GM21737 (cell line): ENCODE measurements at regions not wholly inside any gene's neighbourhood (a gene's known extent, or its start where the extent isn't known, plus 50 kb on each side); places are given as distances from the start of the nearest gene placed in this dataset.
"Not testable (repeated sequence)": the region's sequence is repeated elsewhere in the genome, so short reads cannot be mapped to it uniquely, and the experiment has no call there.

Source experiments
- ATAC-seq: cut with Tn5 transposase; IDR thresholded peaks from one replicate; pipeline ENCODE4 v1.9.1; 2021; ENCODE audit warnings: mild to moderate bottlenecking, moderate library complexity; ENCODE audit not compliant: unreplicated experiment

- ATAC-seq: no peak
Measured at GRCh38 chr4:122100508-122100907, 51.6 kb upstream of the BLTP1 start.

GRCh38 chr4:122099896-122100295, 52.2 kb upstream of the BLTP1 start:
- no peak for ATAC-seq

GRCh38 chr4:122091836-122092405, 60.2 kb upstream of the BLTP1 start:
- no peak for ATAC-seq

- ATAC-seq: no peak
Measured at GRCh38 chr4:122091397-122091796, 60.7 kb upstream of the BLTP1 start.

- ATAC-seq: no peak
Measured at GRCh38 chr4:122090989-122091388, 61.1 kb upstream of the BLTP1 start.

GRCh38 chr4:122086338-122087065, 65.6 kb upstream of the BLTP1 start:
- no peak for ATAC-seq

GRCh38 chr4:122083989-122084388, 68.1 kb upstream of the BLTP1 start:
- ATAC-seq: no peak

- ATAC-seq: no peak
Measured at GRCh38 chr4:122083351-122083750, 68.8 kb upstream of the BLTP1 start.

GRCh38 chr4:122082661-122083060, 69.5 kb upstream of the BLTP1 start:
- no peak for ATAC-seq

- not testable (repeated sequence) for ATAC-seq
Measured at GRCh38 chr4:122077653-122078052, 74.5 kb upstream of the BLTP1 start.

- not testable (repeated sequence) for ATAC-seq
Measured at GRCh38 chr4:122076835-122077234, 75.3 kb upstream of the BLTP1 start.

GRCh38 chr4:122073615-122074014, 78.5 kb upstream of the BLTP1 start:
- no peak for ATAC-seq

GRCh38 chr4:122065915-122066314, 86.2 kb upstream of the BLTP1 start:
- ATAC-seq: no peak

GRCh38 chr4:122065149-122065548, 87.0 kb upstream of the BLTP1 start:
- ATAC-seq: no peak

GRCh38 chr4:122053186-122053585, 98.9 kb upstream of the BLTP1 start:
- ATAC-seq: no peak

- ATAC-seq: no peak
Measured at GRCh38 chr4:122052677-122053076, 99.5 kb upstream of the BLTP1 start.

- no peak for ATAC-seq
Measured at GRCh38 chr4:122050841-122051240, 99.0 kb upstream of the TRPC3 start.

GRCh38 chr4:122047456-122048425, 95.9 kb upstream of the TRPC3 start:
- ATAC-seq: no peak

GRCh38 chr4:122046255-122046654, 94.4 kb upstream of the TRPC3 start:
- no peak for ATAC-seq

- no peak for ATAC-seq
Measured at GRCh38 chr4:122045533-122045932, 93.7 kb upstream of the TRPC3 start.

GRCh38 chr4:122044501-122044900, 92.6 kb upstream of the TRPC3 start:
- no peak for ATAC-seq

GRCh38 chr4:122041312-122041711, 89.5 kb upstream of the TRPC3 start:
- ATAC-seq: no peak
